Ovary (tissue), 3 donors: ENCODE measurements at regions not wholly inside any gene's neighbourhood (a gene's known extent, or its start where the extent isn't known, plus 50 kb on each side); places are given as distances from the start of the nearest gene placed in this dataset.

Source experiments
- EP300 ChIP-seq: sonication (generic); formaldehyde crosslinking; IDR thresholded peaks from one replicate; pipeline ENCODE4 v1.6.1; 2017; ENCODE audit warnings: antibody characterized with exemption
- TF ChIP-seq, protein P1 (sequence below), 3 donors: fragments of 450-650 bp in 2 of 3; fragments of 200-600 bp in 1 of 3; IDR thresholded peaks; one replicate each; pipeline versions ENCODE4 v1.5.1 to v1.8.0; 2016 to 2022; ENCODE audit warnings: antibody characterized with exemption in 3 of 3, mild to moderate bottlenecking in 1 of 3
- donor health status: DM: no; HTN: no; CAD: no.

DNA sequence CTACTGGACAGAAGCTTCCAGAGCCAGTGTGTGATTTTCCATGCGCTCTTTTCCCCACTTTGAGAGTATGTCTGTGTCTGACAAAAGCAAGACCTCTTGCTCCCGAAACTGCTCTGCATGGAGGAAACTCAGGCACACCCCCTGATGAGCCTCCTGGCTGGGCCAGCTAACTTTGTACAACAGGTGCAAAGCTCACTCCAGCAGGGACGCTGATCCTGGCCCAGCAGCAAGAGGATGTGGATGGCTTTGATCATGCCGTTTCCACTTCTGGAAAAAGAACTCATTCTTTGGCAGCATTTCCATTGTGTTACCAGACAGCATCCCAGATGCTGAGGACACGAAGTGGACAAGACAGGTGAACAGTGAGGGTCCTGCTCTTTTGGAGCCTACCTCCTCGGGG is 103.1 kb downstream of the TLR5 start:
- TF ChIP-seq, protein P1, sequence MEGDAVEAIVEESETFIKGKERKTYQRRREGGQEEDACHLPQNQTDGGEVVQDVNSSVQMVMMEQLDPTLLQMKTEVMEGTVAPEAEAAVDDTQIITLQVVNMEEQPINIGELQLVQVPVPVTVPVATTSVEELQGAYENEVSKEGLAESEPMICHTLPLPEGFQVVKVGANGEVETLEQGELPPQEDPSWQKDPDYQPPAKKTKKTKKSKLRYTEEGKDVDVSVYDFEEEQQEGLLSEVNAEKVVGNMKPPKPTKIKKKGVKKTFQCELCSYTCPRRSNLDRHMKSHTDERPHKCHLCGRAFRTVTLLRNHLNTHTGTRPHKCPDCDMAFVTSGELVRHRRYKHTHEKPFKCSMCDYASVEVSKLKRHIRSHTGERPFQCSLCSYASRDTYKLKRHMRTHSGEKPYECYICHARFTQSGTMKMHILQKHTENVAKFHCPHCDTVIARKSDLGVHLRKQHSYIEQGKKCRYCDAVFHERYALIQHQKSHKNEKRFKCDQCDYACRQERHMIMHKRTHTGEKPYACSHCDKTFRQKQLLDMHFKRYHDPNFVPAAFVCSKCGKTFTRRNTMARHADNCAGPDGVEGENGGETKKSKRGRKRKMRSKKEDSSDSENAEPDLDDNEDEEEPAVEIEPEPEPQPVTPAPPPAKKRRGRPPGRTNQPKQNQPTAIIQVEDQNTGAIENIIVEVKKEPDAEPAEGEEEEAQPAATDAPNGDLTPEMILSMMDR (IDR thresholded peaks at IDR 0.05) = no peak
- no peak for TF ChIP-seq EP300
